ENCODE measurements at regions not wholly inside any gene's neighbourhood (a gene's known extent, or its start where the extent isn't known, plus 50 kb on each side); places are given as distances from the start of the nearest gene placed in this dataset.

DNA sequence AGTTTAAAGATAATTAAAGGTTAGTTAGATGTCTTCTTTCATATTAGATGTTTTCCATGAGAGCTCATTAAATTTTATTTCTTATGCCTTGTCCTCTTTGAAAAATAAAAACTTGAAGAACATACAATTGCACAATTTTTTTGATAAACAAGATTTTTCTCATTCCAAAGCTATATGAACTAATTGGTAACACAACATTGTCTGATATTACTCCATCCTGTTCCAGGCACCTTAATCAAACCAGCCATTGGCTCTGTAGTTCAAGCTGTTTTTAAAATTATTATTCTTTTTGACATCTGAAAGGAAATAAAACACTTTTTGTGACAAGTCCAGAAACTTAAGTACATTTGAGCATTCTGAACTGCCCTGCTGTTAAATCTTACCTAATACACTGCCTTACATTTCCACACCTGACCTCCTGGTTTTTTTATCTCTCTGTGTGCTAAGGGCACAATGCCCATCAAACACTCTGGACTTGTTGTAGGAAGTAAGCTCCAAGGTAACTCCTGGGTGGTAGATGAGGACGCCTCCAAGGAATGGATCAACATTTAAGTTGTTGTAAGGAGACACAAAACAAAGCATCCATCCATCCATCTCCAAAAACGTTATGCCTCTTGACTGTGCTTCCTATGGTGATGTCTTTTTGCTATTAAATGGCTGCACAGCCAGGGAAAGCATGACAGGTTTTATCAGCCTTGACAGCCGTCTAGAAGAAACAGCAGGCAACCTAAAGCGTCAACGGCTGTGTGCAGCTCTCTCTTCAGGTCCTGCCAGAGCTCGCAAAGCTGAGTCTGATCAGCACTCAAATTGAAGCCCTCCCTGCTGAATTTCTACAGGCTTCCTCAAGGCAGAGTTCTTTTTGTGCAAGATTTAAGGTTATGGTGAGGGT lies 449.9 kb upstream of the FLRT2 start:
- Histone ChIP-seq H3K36me3 (ENCODE audit: control insufficient read depth, insufficient read depth, low read length) (no peaks in the 10 kb centered on the region), H3K4me3 (ENCODE audit: low read depth, low read length) (no peak overlapping the region), H3K27me3 (ENCODE audit: control insufficient read depth, insufficient read depth, low read length) (no peaks in the 10 kb centered on the region)
- DNase-seq (ENCODE audit: low read depth) = no peak
- TF ChIP-seq, protein P1, sequence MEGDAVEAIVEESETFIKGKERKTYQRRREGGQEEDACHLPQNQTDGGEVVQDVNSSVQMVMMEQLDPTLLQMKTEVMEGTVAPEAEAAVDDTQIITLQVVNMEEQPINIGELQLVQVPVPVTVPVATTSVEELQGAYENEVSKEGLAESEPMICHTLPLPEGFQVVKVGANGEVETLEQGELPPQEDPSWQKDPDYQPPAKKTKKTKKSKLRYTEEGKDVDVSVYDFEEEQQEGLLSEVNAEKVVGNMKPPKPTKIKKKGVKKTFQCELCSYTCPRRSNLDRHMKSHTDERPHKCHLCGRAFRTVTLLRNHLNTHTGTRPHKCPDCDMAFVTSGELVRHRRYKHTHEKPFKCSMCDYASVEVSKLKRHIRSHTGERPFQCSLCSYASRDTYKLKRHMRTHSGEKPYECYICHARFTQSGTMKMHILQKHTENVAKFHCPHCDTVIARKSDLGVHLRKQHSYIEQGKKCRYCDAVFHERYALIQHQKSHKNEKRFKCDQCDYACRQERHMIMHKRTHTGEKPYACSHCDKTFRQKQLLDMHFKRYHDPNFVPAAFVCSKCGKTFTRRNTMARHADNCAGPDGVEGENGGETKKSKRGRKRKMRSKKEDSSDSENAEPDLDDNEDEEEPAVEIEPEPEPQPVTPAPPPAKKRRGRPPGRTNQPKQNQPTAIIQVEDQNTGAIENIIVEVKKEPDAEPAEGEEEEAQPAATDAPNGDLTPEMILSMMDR (IDR thresholded peaks at IDR 0.05; ENCODE audit: insufficient read depth, low read length, poor library complexity, severe bottlenecking) = no peak

GRCh38 chr14:85084344-85084743 lies 445.6 kb upstream of the FLRT2 start:
- TF ChIP-seq, protein P1 (IDR thresholded peaks at IDR 0.05; ENCODE audit: insufficient read depth, low read length, poor library complexity, severe bottlenecking) = no peak
- Histone ChIP-seq H3K27me3 (ENCODE audit: control insufficient read depth, insufficient read depth, low read length) (no peaks in the 10 kb centered on the region), H3K36me3 (ENCODE audit: control insufficient read depth, insufficient read depth, low read length) (no peaks in the 10 kb centered on the region), H3K4me3 (ENCODE audit: low read depth, low read length) (no peak overlapping the region)
- no peak for DNase-seq (ENCODE audit: low read depth)

- no peaks in the 10 kb centered on the region for H3K36me3 ChIP-seq (ENCODE audit: control insufficient read depth, insufficient read depth, low read length)
- DNase-seq (ENCODE audit: low read depth) = peak; percentile 51
- TF ChIP-seq, protein P1 (IDR thresholded peaks at IDR 0.05; ENCODE audit: insufficient read depth, low read length, poor library complexity, severe bottlenecking) = no peak
- no peaks in the 10 kb centered on the region for H3K27me3 ChIP-seq (ENCODE audit: control insufficient read depth, insufficient read depth, low read length)
- no peak overlapping the region for H3K4me3 ChIP-seq (ENCODE audit: low read depth, low read length)
Measured at GRCh38 chr14:85085981-85086380, 444.0 kb upstream of the FLRT2 start.

- no peak for DNase-seq (ENCODE audit: low read depth)
- no peaks in the 10 kb centered on the region for H3K27me3 ChIP-seq (ENCODE audit: control insufficient read depth, insufficient read depth, low read length)
- TF ChIP-seq, protein P1 (IDR thresholded peaks at IDR 0.05; ENCODE audit: insufficient read depth, low read length, poor library complexity, severe bottlenecking) = no peak
- H3K36me3 ChIP-seq (ENCODE audit: control insufficient read depth, insufficient read depth, low read length) = no peaks in the 10 kb centered on the region
- H3K4me3 ChIP-seq (ENCODE audit: low read depth, low read length) = no peak overlapping the region
Measured at GRCh38 chr14:85087201-85087600, 442.7 kb upstream of the FLRT2 start.

GRCh38 chr14:85088192-85088591 lies 441.8 kb upstream of the FLRT2 start:
- DNase-seq (ENCODE audit: low read depth) = no peak
- no peaks in the 10 kb centered on the region for H3K27me3 ChIP-seq (ENCODE audit: control insufficient read depth, insufficient read depth, low read length)
- TF ChIP-seq, protein P1 (IDR thresholded peaks at IDR 0.05; ENCODE audit: insufficient read depth, low read length, poor library complexity, severe bottlenecking) = no peak
- H3K4me3 ChIP-seq (ENCODE audit: low read depth, low read length) = no peak overlapping the region
- no peaks in the 10 kb centered on the region for H3K36me3 ChIP-seq (ENCODE audit: control insufficient read depth, insufficient read depth, low read length)

- no peak for DNase-seq (ENCODE audit: low read depth)
- TF ChIP-seq, protein P1 (IDR thresholded peaks at IDR 0.05; ENCODE audit: insufficient read depth, low read length, poor library complexity, severe bottlenecking) = no peak
- Histone ChIP-seq H3K4me3 (ENCODE audit: low read depth, low read length) (no peak overlapping the region), H3K27me3 (ENCODE audit: control insufficient read depth, insufficient read depth, low read length) (no peaks in the 10 kb centered on the region), H3K36me3 (ENCODE audit: control insufficient read depth, insufficient read depth, low read length) (no peaks in the 10 kb centered on the region)
Measured at GRCh38 chr14:85090681-85091080, 439.3 kb upstream of the FLRT2 start.

Data from kidney epithelial cell (primary cell).